ENCODE measurements at regions not wholly inside any gene's neighbourhood (a gene's known extent, or its start where the extent isn't known, plus 50 kb on each side); places are given as distances from the start of the nearest gene placed in this dataset.
"Not testable (repeated sequence)": the region's sequence is repeated elsewhere in the genome, so short reads cannot be mapped to it uniquely, and the experiment has no call there.

- intact Hi-C loops (cut with DNase I), result no loop called here
- WGBS, 2 donors, result 78 to 83% methylated on average over 1 of the region's 1 CpG
- H3K27ac ChIP-seq, result no peak overlapping the region
- TF ChIP-seq POLR2A (IDR thresholded peaks at IDR 0.05), result no peak
- TF ChIP-seq, protein P1, sequence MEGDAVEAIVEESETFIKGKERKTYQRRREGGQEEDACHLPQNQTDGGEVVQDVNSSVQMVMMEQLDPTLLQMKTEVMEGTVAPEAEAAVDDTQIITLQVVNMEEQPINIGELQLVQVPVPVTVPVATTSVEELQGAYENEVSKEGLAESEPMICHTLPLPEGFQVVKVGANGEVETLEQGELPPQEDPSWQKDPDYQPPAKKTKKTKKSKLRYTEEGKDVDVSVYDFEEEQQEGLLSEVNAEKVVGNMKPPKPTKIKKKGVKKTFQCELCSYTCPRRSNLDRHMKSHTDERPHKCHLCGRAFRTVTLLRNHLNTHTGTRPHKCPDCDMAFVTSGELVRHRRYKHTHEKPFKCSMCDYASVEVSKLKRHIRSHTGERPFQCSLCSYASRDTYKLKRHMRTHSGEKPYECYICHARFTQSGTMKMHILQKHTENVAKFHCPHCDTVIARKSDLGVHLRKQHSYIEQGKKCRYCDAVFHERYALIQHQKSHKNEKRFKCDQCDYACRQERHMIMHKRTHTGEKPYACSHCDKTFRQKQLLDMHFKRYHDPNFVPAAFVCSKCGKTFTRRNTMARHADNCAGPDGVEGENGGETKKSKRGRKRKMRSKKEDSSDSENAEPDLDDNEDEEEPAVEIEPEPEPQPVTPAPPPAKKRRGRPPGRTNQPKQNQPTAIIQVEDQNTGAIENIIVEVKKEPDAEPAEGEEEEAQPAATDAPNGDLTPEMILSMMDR (IDR thresholded peaks at IDR 0.05), result no peak
- ATAC-seq (no peak), DNase-seq (no peak)
- H3K4me3 ChIP-seq, result no peak overlapping the region
- H3K4me1 ChIP-seq, result no peaks in the 10 kb centered on the region
- H3K36me3 ChIP-seq (replicated peaks in 1 of 2; ENCODE audit: insufficient read depth in 1 of 2, low read depth in 2 of 2), result no peaks in the 10 kb centered on the region
- no peaks in the 10 kb centered on the region for H3K9me3 ChIP-seq
- H3K27me3 ChIP-seq, result no peaks in the 10 kb centered on the region
Measured at GRCh38 chr6:126886106-126886505, 232.4 kb upstream of the RSPO3 start.

DNA sequence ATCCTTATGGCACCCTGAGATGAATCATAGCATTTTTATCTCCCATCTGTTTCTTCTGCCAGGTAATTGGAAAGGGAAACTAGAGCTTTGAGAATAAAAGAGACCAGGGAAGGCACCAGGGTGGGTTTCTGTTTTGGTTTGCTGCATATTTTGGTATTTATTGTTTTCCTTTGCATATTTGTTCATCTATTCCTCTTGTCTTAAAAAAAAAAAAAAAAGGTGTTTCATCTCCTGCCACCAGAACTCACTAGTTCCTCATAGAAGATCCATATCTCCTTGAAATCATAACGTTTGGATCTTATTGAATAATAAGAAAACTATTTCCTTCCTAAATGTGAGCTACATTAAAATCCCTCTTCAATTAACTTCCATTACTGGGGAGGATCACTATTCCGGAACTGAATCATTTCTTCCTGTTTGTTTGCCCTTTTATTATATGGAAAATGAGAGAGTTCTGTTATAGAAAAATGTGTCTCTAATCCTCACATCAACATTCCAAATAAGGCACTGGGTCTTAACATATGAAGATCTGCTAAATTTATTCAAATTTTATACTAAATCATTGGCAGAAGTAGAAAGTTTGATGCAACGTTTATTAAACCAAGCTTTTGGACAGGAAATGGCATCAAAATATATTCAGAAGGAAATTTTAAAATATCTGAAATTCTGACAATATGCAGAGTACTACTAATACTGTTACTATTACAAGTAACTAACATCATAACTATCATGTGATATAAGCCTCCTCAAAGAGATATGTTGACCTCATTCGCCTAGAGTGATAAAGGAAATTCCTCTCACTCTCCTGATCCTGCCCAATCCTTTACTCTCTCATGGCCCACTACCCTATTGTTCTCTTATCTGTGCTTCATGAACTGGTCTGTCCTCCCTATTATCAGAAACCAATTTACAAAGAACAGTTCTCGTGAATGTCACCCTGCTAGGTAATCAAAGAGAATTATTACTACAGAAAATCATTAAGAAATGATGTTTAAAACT is 229.4 kb upstream of the RSPO3 start:
- DNase-seq (no peak), ATAC-seq (no peak)
- Histone ChIP-seq H3K27ac (no peak overlapping the region), H3K36me3 (replicated peaks in 1 of 2; ENCODE audit: insufficient read depth in 1 of 2, low read depth in 2 of 2) (no peaks in the 10 kb centered on the region), H3K4me1 (no peaks in the 10 kb centered on the region), H3K27me3 (no peaks in the 10 kb centered on the region), H3K4me3 (no peak overlapping the region), H3K9me3 (no peaks in the 10 kb centered on the region)
- WGBS, 2 donors, result 28 to 29% methylated on average over 5 of the region's 5 CpGs
- intact Hi-C loops (cut with DNase I), result no loop called here
- TF ChIP-seq, protein P1 (IDR thresholded peaks at IDR 0.05), result no peak
- TF ChIP-seq POLR2A (IDR thresholded peaks at IDR 0.05), result no peak

- no peak for TF ChIP-seq POLR2A (IDR thresholded peaks at IDR 0.05)
- TF ChIP-seq, protein P1 (IDR thresholded peaks at IDR 0.05), result no peak
- H3K9me3 ChIP-seq, result no peaks in the 10 kb centered on the region
- no peak overlapping the region for H3K27ac ChIP-seq
- ATAC-seq, result no peak
- no peaks in the 10 kb centered on the region for H3K27me3 ChIP-seq
- H3K4me1 ChIP-seq, result no peaks in the 10 kb centered on the region
- no peaks in the 10 kb centered on the region for H3K36me3 ChIP-seq (replicated peaks in 1 of 2; ENCODE audit: insufficient read depth in 1 of 2, low read depth in 2 of 2)
- DNase-seq, result peak in 2 of 4 donors; percentile 8 to 13
- intact Hi-C loops (cut with DNase I), result no loop called here
- H3K4me3 ChIP-seq, result no peak overlapping the region
- 62 to 81% methylated on average over 2 of the region's 2 CpGs for WGBS, 2 donors
Measured at GRCh38 chr6:126890055-126890454, 228.4 kb upstream of the RSPO3 start.

DNA sequence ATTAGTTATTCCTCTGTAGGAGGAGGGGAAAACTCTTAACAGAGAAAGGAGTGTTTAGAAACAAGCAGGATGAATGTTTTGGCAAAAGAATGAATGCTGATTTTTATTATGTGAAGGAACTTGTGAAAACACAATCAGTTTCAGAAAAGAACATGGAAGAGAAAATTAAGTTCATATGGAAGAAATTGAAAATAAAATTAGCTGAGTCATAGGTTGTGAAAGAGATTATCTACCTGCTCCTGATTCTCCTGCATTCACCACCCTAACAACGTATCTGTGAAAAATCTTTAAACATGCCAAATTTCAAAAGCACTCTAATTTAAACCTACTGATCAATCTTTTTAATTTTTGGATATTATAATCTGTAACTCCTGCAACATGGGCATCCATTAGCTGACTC is 227.3 kb upstream of the RSPO3 start:
- no peak for ATAC-seq

GRCh38 chr6:126892869-126893268 is 225.6 kb upstream of the RSPO3 start:
- H3K4me3 ChIP-seq; H3K9me3 ChIP-seq; ATAC-seq; H3K36me3 ChIP-seq (replicated peaks in 1 of 2; ENCODE audit: insufficient read depth in 1 of 2, low read depth in 2 of 2); H3K27me3 ChIP-seq; intact Hi-C loops (cut with DNase I); DNase-seq; H3K27ac ChIP-seq; H3K4me1 ChIP-seq: not testable (repeated sequence)
- WGBS, 2 donors, result 59 to 66% methylated on average over 5 of the region's 5 CpGs

More for the DNA sequence above, 227.3 kb upstream of the RSPO3 start:
- H3K36me3 ChIP-seq (replicated peaks in 1 of 2; ENCODE audit: insufficient read depth in 1 of 2, low read depth in 2 of 2), result no peaks in the 10 kb centered on the region
- H3K27ac ChIP-seq, result no peak overlapping the region
- H3K4me3 ChIP-seq, result no peak overlapping the region
- H3K4me1 ChIP-seq, result no peaks in the 10 kb centered on the region
- H3K9me3 ChIP-seq, result no peaks in the 10 kb centered on the region
- 31 to 40% methylated on average over 1 of the region's 1 CpG for WGBS, 2 donors
- TF ChIP-seq POLR2A (IDR thresholded peaks at IDR 0.05), result no peak
- TF ChIP-seq, protein P1 (IDR thresholded peaks at IDR 0.05), result no peak
- intact Hi-C loops (cut with DNase I), result no loop called here
- no peak for DNase-seq
- no peaks in the 10 kb centered on the region for H3K27me3 ChIP-seq

All from body of pancreas (tissue), 4 donors.